Gastroesophageal sphincter (tissue), 4 donors: ENCODE measurements at regions not wholly inside any gene's neighbourhood (a gene's known extent, or its start where the extent isn't known, plus 50 kb on each side); places are given as distances from the start of the nearest gene placed in this dataset.

ENCODE experiments used
- ATAC-seq: fragments of 150-250 bp; one replicate; pipeline ENCODE4 v1.9.1; 2016; ENCODE audit warnings: mild to moderate bottlenecking, moderate library complexity
- H3K27ac ChIP-seq, 4 donors: fragments of 200-600 bp; sonication (generic) in 3 of 4; 1 replicate in 3 of 4; 2 replicates in 1 of 4; pipeline ENCODE4 v1.5.1; 2016 to 2019
- H3K27me3 ChIP-seq: fragments of 200-600 bp; sonication (generic); one replicate; pipeline ENCODE4 v1.5.1; 2019
- H3K36me3 ChIP-seq, 2 donors: fragments of 200-600 bp; sonication (generic); one replicate each; pipeline ENCODE4 v1.5.1; 2019; ENCODE audit warnings: control low read depth in 1 of 2
- H3K4me1 ChIP-seq, 3 donors: fragments of 200-600 bp; sonication (generic); 1 replicate in 2 of 3; 2 replicates in 1 of 3; pipeline ENCODE4 v1.5.1; 2016 to 2019; ENCODE audit warnings: control low read depth in 2 of 3
- H3K4me3 ChIP-seq, 2 donors: fragments of 200-600 bp; sonication (generic); one replicate each; pipeline ENCODE4 v1.5.1; 2019; ENCODE audit warnings: mild to moderate bottlenecking in 1 of 2, moderate library complexity in 1 of 2
- H3K9me3 ChIP-seq, 3 donors: fragments of 200-600 bp; sonication (generic); one replicate each; pipeline ENCODE4 v1.5.1; 2017 to 2019; ENCODE audit warnings: control low read depth in 2 of 3
- EP300 ChIP-seq: sonication (generic); formaldehyde crosslinking; IDR thresholded peaks from one replicate; pipeline ENCODE4 v1.6.1; 2017; ENCODE audit warnings: antibody characterized with exemption, mild to moderate bottlenecking
- POLR2A ChIP-seq, 2 donors: fragments of 450-650 bp; IDR thresholded peaks; one replicate each; pipeline ENCODE4 v1.6.1; 2017; ENCODE audit warnings: antibody characterized with exemption in 2 of 2, mild to moderate bottlenecking in 2 of 2, moderate library complexity in 1 of 2
- POLR2AphosphoS5 ChIP-seq: sonication (generic); formaldehyde crosslinking; IDR thresholded peaks from one replicate; pipeline ENCODE4 v1.6.1; 2017; ENCODE audit warnings: antibody characterized with exemption
- WGBS, 2 donors: methylation state at CpG; one replicate each; pipeline ENCODE4 v1.1.5; 2018; ENCODE audit warnings: low coverage in 1 of 2; 5-methylcytosine and 5-hydroxymethylcytosine counted together
- TF ChIP-seq, protein P1 (sequence below), 4 experiments: fragments of 200-600 bp in 2 of 4; fragments of 450-650 bp in 2 of 4; sonication (generic) in 1 of 4; IDR thresholded peaks; one replicate each; pipeline ENCODE4 v1.5.1; 2017 to 2019; ENCODE audit warnings: antibody characterized with exemption in 4 of 4, mild to moderate bottlenecking in 2 of 4, moderate library complexity in 2 of 4

DNA sequence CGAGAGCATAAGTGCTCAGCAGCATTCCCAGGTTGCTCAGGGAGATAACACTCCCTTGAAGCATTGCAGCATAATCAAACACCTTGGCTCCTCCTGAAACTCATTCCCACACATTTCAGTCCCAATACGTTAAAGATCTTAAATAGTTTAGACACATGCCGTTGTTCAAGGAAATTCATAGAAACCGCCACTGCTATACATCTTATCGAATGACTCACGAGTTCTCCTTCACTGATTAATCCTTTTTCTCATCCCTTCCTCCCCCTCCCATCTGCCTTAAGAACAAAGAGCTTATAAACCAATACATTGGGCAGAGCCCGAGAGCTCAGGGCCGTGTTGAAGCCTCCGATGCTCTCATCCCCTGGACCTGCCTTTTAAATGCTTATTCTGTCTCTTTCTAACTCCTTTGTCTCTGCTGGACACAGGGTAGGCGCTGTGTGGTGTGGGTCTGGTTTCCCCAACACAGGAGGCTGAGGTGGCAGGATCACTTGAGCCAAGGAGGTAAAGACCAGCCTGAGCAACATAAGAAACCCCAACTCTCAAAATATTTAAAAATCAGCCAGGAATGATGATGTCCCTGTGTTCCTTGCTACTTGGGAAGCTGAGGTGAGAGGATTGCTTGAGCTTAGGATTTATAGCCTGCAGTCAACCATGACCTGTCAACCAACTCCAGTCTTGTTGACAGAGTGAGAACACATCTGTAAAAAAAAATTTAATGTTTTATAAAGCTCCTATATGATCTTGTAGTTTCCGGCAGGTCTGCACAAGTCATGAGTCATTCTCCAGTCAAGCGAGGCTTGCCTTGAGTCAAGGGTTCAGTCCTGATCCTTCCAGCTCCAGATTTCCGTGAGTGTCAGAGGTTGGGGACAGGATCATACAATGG lies 394.0 kb upstream of the HSFY2 start:
- no peak for ATAC-seq
- WGBS, 2 donors = 80% methylated on average over 6 of the region's 13 CpGs; no CpG with 5 or more reads in 1 of the 2 donors
- Histone ChIP-seq H3K27me3 (no peaks in the 10 kb centered on the region), H3K27ac (no peak overlapping the region), H3K36me3 (no peaks in the 10 kb centered on the region), H3K9me3 (peaks cover 0 to 4% (median 0%) of the 10 kb centered on the region in 3 donors), H3K4me1 (no peaks in the 10 kb centered on the region), H3K4me3 (no peak overlapping the region)
- TF ChIP-seq, protein P1, sequence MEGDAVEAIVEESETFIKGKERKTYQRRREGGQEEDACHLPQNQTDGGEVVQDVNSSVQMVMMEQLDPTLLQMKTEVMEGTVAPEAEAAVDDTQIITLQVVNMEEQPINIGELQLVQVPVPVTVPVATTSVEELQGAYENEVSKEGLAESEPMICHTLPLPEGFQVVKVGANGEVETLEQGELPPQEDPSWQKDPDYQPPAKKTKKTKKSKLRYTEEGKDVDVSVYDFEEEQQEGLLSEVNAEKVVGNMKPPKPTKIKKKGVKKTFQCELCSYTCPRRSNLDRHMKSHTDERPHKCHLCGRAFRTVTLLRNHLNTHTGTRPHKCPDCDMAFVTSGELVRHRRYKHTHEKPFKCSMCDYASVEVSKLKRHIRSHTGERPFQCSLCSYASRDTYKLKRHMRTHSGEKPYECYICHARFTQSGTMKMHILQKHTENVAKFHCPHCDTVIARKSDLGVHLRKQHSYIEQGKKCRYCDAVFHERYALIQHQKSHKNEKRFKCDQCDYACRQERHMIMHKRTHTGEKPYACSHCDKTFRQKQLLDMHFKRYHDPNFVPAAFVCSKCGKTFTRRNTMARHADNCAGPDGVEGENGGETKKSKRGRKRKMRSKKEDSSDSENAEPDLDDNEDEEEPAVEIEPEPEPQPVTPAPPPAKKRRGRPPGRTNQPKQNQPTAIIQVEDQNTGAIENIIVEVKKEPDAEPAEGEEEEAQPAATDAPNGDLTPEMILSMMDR (IDR thresholded peaks at IDR 0.05) = no peak
- no peak for TF ChIP-seq POLR2A (IDR thresholded peaks at IDR 0.05)
- TF ChIP-seq EP300 = no peak
- TF ChIP-seq POLR2AphosphoS5 = no peak

DNA sequence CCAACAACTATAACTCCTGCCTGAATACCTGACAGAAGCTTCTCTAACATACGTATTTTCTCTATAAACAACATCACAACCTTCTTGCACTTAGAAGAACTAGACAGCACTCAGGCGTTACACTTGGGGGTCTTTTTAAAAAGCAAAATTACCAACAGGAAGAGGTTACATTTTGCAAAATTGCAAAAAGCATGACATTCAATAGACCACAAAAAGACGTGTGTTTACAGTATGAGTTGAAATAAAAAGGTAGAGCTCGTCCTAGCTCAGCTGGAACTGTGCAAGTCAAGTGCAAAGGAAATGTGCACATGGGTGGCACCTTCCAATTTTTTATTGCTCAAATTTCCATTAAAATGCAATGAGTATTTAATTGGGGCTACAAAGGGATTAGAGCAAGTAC lies 375.2 kb upstream of the HSFY2 start:
- no peak overlapping the region for H3K4me3 ChIP-seq
- no peaks in the 10 kb centered on the region for H3K36me3 ChIP-seq
- H3K4me1 ChIP-seq = no peaks in the 10 kb centered on the region
- H3K27ac ChIP-seq = no peak overlapping the region
- ATAC-seq = no peak
- H3K9me3 ChIP-seq = no peaks in the 10 kb centered on the region
- no peaks in the 10 kb centered on the region for H3K27me3 ChIP-seq
- no peak for TF ChIP-seq EP300
- 53% methylated on average over 2 of the region's 4 CpGs; no CpG with 5 or more reads in 1 of the 2 donors for WGBS, 2 donors

DNA sequence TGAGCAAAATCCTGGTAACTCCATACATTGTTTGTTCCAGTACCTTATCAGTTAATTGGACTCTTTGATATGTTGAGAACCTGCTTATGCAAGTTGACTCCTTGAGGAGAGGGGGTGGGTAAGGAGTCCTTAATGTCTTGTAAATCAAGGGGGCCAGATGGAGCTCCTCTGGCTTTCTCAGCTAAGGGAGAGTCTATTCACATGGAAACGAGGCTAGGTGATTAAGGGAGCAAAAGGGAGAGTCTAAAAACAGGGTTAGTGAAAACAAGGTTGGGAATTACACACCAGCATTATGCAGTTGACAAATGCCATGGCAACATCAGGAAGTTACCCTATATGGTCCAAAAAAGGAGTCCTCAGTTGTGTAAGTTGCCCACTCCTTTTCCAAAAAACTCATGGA lies 372.8 kb upstream of the HSFY2 start:
- Histone ChIP-seq H3K27me3 (no peaks in the 10 kb centered on the region), H3K36me3 (no peaks in the 10 kb centered on the region), H3K27ac (no peak overlapping the region), H3K4me3 (no peak overlapping the region), H3K9me3 (no peaks in the 10 kb centered on the region), H3K4me1 (no peaks in the 10 kb centered on the region)
- WGBS, 2 donors = no CpG with 5 or more reads among the region's 1 CpG
- TF ChIP-seq, protein P1 (IDR thresholded peaks at IDR 0.05) = no peak
- no peak for ATAC-seq

DNA sequence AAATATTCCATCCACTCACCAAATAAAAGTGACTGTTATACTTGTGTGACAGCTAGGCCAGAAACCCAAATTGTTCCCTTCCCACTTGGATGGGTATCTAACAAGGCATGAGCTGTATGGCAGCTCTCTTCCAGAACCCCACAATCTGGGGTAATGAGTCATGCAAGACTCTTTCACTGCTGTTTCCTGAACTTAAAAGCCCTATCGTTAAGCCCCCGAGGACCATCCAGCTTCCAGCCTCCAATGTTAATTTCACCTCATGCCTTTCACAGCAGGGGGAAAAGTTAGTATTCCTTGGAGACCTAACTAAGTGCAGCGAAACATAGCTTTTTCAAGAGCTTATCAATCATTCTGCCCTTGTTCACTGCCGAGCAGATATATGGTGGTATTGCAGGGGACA lies 368.6 kb upstream of the HSFY2 start:
- Histone ChIP-seq H3K4me1 (no peaks in the 10 kb centered on the region), H3K4me3 (no peak overlapping the region), H3K27me3 (no peaks in the 10 kb centered on the region), H3K36me3 (no peaks in the 10 kb centered on the region), H3K9me3 (no peaks in the 10 kb centered on the region), H3K27ac (no peak overlapping the region)
- TF ChIP-seq POLR2AphosphoS5 (no peak), POLR2A (IDR thresholded peaks at IDR 0.05) (no peak), EP300 (no peak)
- TF ChIP-seq, protein P1 (IDR thresholded peaks at IDR 0.05) = no peak
- no peak for ATAC-seq
- 16% methylated on average over 4 of the region's 4 CpGs; no CpG with 5 or more reads in 1 of the 2 donors for WGBS, 2 donors

DNA sequence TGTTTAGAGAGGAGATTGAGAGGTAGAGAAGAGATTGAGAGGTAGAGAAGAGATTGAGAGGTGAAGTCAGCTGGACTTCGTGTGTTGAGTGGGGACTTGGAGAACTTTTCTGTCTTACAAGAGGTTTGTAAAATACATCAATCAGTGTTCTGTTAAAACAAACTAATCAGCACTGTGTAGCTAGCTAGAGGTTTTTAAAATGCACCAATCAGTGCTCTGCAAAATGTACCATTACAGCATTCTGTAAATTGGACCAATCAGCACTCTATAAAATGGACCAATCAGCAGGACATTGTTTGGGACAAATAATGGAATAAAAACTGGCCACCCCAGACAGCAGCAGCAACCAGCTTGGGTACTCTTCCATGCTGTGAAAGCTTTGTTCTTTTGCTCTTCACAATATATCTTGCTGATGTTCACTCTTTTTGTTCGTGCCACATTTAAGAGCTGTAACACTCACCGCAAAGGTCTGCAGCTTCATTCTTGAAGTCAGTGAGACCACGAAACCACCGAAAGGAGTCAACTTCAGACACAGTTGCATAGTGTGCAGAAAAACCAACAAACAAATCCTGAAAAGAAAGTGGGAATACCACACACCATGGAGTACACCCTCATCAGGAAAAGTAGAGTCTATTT lies 366.9 kb upstream of the HSFY2 start:
- no peak for TF ChIP-seq POLR2AphosphoS5
- TF ChIP-seq POLR2A (IDR thresholded peaks at IDR 0.05) = no peak
- TF ChIP-seq EP300 = no peak
- TF ChIP-seq, protein P1 (IDR thresholded peaks at IDR 0.05) = no peak
- no peaks in the 10 kb centered on the region for H3K27me3 ChIP-seq
- no peak overlapping the region for H3K4me3 ChIP-seq
- H3K9me3 ChIP-seq = no peaks in the 10 kb centered on the region
- WGBS, 2 donors = 78% methylated on average over 5 of the region's 5 CpGs; no CpG with 5 or more reads in 1 of the 2 donors
- ATAC-seq = no peak
- H3K36me3 ChIP-seq = no peaks in the 10 kb centered on the region
- H3K27ac ChIP-seq = no peak overlapping the region
- H3K4me1 ChIP-seq = no peaks in the 10 kb centered on the region
